SK-N-SH (cell line): ENCODE measurements at regions not wholly inside any gene's neighbourhood (a gene's known extent, or its start where the extent isn't known, plus 50 kb on each side); places are given as distances from the start of the nearest gene placed in this dataset.

Source experiments
- CTCF ChIA-PET: fragments of 300-600, 350-600 bp; formaldehyde crosslinking; extraction: SDS; loops from one replicate; lab custom pipeline; 2021; lab: Yijun Ruan, JAX
- POLR2A ChIA-PET: fragments of 350-600 bp; sonication (Branson Sonifier 250); formaldehyde crosslinking; extraction: SDS; loops from one replicate; lab custom pipeline; 2020; ENCODE audit warnings: antibody characterized with exemption, inconsistent platforms; lab: Yijun Ruan, JAX
- DNase-seq: peaks from one replicate; pipeline ENCODE4 v3.0.0; 2012
- H2AFZ ChIP-seq: fragments of 200-600 bp; sonication (generic); 2 replicates; pipeline ENCODE4 v1.8.1; 2016; ENCODE audit warnings: antibody characterized with exemption, mild to moderate bottlenecking, low read depth
- H3F3A ChIP-seq: fragments of 200-600 bp; sonication (generic); replicated peaks from 2 replicates; pipeline ENCODE3; 2016; ENCODE audit warnings: antibody characterized with exemption, mild to moderate bottlenecking; ENCODE audit not compliant: insufficient read depth
- H3K27ac ChIP-seq, 2 experiments: fragments of 200-500 bp in 1 of 2; fragments of 200-600 bp in 1 of 2; sonication (Bioruptor generic) in 1 of 2; sonication (generic), shearing (Covaris generic) in 1 of 2; 2 replicates each; pipeline versions ENCODE4 v1.5.1 to v1.6.1; 2014 to 2016; ENCODE audit warnings: low read depth in 2 of 2, inconsistent platforms in 1 of 2, low read length in 1 of 2, mild to moderate bottlenecking in 1 of 2, mixed read lengths in 1 of 2
- H3K27me3 ChIP-seq: fragments of 200-600 bp; sonication (generic), shearing (Covaris generic); 2 replicates; pipeline ENCODE4 v1.6.1; 2016; ENCODE audit warnings: mixed run types; ENCODE audit not compliant: insufficient read depth
- H3K36me3 ChIP-seq, 2 experiments: fragments of 200-500 bp in 1 of 2; fragments of 200-600 bp in 1 of 2; sonication (Bioruptor generic) in 1 of 2; sonication (generic) in 1 of 2; replicated peaks in 1 of 2; 2 replicates each; pipeline versions ENCODE3 to v1.5.1; 2014 to 2016; ENCODE audit warnings: low read length in 1 of 2, mild to moderate bottlenecking in 1 of 2; ENCODE audit not compliant: insufficient read depth in 2 of 2, control insufficient read depth in 1 of 2
- H3K4me1 ChIP-seq, 2 experiments: fragments of 200-500 bp in 1 of 2; fragments of 200-600 bp in 1 of 2; sonication (Bioruptor generic) in 1 of 2; sonication (generic), shearing (Covaris generic) in 1 of 2; 2 replicates each; pipeline versions ENCODE4 v1.5.1 to v1.6.1; 2014 to 2016; ENCODE audit warnings: low read depth in 1 of 2, low read length in 1 of 2, mixed run types in 1 of 2; ENCODE audit not compliant: insufficient read depth in 2 of 2, control insufficient read depth in 1 of 2
- H3K4me2 ChIP-seq: fragments of 200-600 bp; sonication (generic), shearing (Covaris generic); 2 replicates; pipeline ENCODE4 v1.6.1; 2017; ENCODE audit warnings: mixed run types
- H3K4me3 ChIP-seq, 2 experiments: fragments of 200-500 bp in 1 of 2; fragments of 200-600 bp in 1 of 2; sonication (Bioruptor generic) in 1 of 2; sonication (generic), shearing (Covaris generic) in 1 of 2; 2 replicates each; pipeline versions ENCODE4 v1.5.1 to v1.8.1; 2014 to 2016; ENCODE audit warnings: low read depth in 2 of 2, inconsistent platforms in 1 of 2, low read length in 1 of 2, mild to moderate bottlenecking in 1 of 2, mixed read lengths in 1 of 2, moderate library complexity in 1 of 2
- H3K79me2 ChIP-seq: fragments of 200-600 bp; sonication (generic); 2 replicates; pipeline ENCODE4 v1.8.1; 2017; ENCODE audit warnings: mild to moderate bottlenecking; ENCODE audit not compliant: insufficient read depth
- H3K9ac ChIP-seq: fragments of 200-600 bp; sonication (generic); 2 replicates; pipeline ENCODE4 v1.6.1; 2017; ENCODE audit warnings: mixed run types
- H3K9me2 ChIP-seq: fragments of 200-600 bp; sonication (generic); 2 replicates; pipeline ENCODE4 v1.6.1; 2017; ENCODE audit warnings: mixed run types
- H3K9me3 ChIP-seq: fragments of 200-600 bp; sonication (generic); 2 replicates; pipeline ENCODE4 v1.6.1; 2017; ENCODE audit warnings: mixed run types, mild to moderate bottlenecking, moderate library complexity
- H4K20me1 ChIP-seq: fragments of 200-600 bp; sonication (generic); 2 replicates; pipeline ENCODE4 v1.6.1; 2017; ENCODE audit warnings: mild to moderate bottlenecking, mixed run types; ENCODE audit not compliant: insufficient read depth
- EZH2phosphoT487 ChIP-seq: fragments of 200-600 bp; sonication (generic); IDR thresholded peaks from 2 replicates; pipeline ENCODE4 v1.6.1; 2017; ENCODE audit warnings: low read depth, mixed run types, mild to moderate bottlenecking, antibody characterized with exemption, moderate library complexity, borderline replicate concordance
- FOSL2 ChIP-seq: IDR thresholded peaks from 2 replicates; pipeline ENCODE4 v1.4.0; 2012; ENCODE audit warnings: low read depth, mild to moderate bottlenecking, moderate library complexity, borderline replicate concordance
- FOXM1 ChIP-seq: IDR thresholded peaks from 2 replicates; pipeline ENCODE4 v1.4.0; 2012; ENCODE audit warnings: low read depth, mild to moderate bottlenecking
- NRF1 ChIP-seq: IDR thresholded peaks from 2 replicates; pipeline ENCODE4 v1.6.1; 2012; ENCODE audit warnings: low read depth, mild to moderate bottlenecking, low read length
- RCOR1 ChIP-seq: fragments of 150-350 bp; IDR thresholded peaks from 2 replicates; pipeline ENCODE4 v1.6.1; 2017; ENCODE audit warnings: antibody characterized with exemption, low read length
- RFX5 ChIP-seq: IDR thresholded peaks from 2 replicates; pipeline ENCODE4 v1.6.1; 2012; ENCODE audit warnings: mild to moderate bottlenecking, improper control_type of control experiment, low read length
- RXRA ChIP-seq: IDR thresholded peaks from 2 replicates; pipeline ENCODE4 v1.4.0; 2012; ENCODE audit warnings: low read depth, mild to moderate bottlenecking, borderline replicate concordance
- YY1 ChIP-seq: IDR thresholded peaks from 2 replicates; pipeline ENCODE4 v1.4.0; 2012; ENCODE audit warnings: low read depth, mild to moderate bottlenecking
- WGBS: methylation state at CpG from one replicate; pipeline ENCODE4 v1.1.6; 2017; ENCODE audit warnings: low lambda C conversion rate; 5-methylcytosine and 5-hydroxymethylcytosine counted together
- TF ChIP-seq, protein P1 (sequence below): IDR thresholded peaks from 2 replicates; pipeline ENCODE4 v1.4.0; 2012; ENCODE audit warnings: low read depth, borderline replicate concordance
- TF ChIP-seq, protein P2 (sequence below): IDR thresholded peaks from 2 replicates; pipeline ENCODE4; 2012
- TF ChIP-seq, protein P3 (sequence below): IDR thresholded peaks from 2 replicates; pipeline ENCODE4 v1.6.1; 2012; ENCODE audit warnings: mild to moderate bottlenecking, low read depth, low read length, moderate library complexity

DNA sequence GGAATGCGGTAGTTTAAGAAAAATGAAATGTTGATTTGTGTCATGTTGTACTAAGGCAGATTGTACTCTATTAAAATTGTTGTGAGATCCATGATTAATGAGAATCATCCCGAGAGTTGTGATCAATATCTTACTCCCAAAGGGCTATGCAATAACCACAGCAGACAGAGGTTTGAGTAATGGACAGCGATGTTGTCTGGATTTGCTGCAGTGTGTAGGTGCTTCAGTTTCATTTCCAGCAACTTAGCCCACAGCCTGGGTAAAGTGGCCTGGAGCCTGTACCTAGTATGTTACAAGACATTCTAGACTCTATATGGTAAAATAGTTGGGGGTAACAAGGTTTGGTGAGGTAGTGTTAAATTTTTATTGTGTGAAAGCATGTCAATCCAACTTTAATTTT lies 794.3 kb upstream of the CDH7 start:
- H3K9ac ChIP-seq: no peak overlapping the region
- no peaks in the 10 kb centered on the region; a peak in 1 of 4 replicates for H3K4me1 ChIP-seq
- no peaks in the 10 kb centered on the region for H3K9me3 ChIP-seq
- H3K36me3 ChIP-seq: no peaks in the 10 kb centered on the region
- no peaks in the 10 kb centered on the region for H3K9me2 ChIP-seq
- no peaks in the 10 kb centered on the region for H3F3A ChIP-seq
- no peak for TF ChIP-seq EZH2phosphoT487
- H3K4me2 ChIP-seq: no peak overlapping the region
- no peak overlapping the region for H2AFZ ChIP-seq
- WGBS: 53% methylated on average over 3 of the region's 3 CpGs
- CTCF ChIA-PET: no interaction called here
- no peaks in the 10 kb centered on the region for H3K27me3 ChIP-seq
- no peak for DNase-seq
- H3K27ac ChIP-seq: no peak overlapping the region
- no peaks in the 10 kb centered on the region for H4K20me1 ChIP-seq
- H3K4me3 ChIP-seq: no peak overlapping the region
- POLR2A ChIA-PET: no interaction called here
- no peaks in the 10 kb centered on the region for H3K79me2 ChIP-seq

DNA sequence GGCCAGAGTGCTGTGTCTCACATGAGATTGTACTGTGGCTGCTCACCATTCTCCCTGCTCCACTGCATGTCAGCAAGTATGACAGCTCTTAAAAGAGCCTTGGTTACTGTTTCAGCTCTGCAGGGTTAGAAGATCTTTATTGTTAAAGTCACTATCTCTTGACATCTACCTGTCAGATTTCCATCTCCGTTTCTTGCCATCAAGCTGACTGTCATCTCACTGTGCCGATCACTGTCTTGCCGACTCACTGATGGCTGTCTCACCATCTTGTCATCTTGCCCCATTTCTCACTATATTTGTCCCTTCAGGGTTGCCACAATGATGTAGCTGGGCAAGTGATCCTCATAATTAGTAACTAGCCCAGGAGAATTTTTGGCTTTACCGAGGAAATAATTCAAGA lies 800.9 kb upstream of the CDH7 start:
- H3K4me3 ChIP-seq: no peak overlapping the region
- ChIA-PET CTCF (no interaction called here), POLR2A (no interaction called here)
- H3K36me3 ChIP-seq: no peaks in the 10 kb centered on the region
- no peaks in the 10 kb centered on the region for H3F3A ChIP-seq
- no peak overlapping the region for H2AFZ ChIP-seq
- DNase-seq: no peak
- no peak overlapping the region for H3K9ac ChIP-seq
- WGBS: 55% methylated on average over 4 of the region's 4 CpGs
- H3K27ac ChIP-seq: no peak overlapping the region
- H3K79me2 ChIP-seq: no peaks in the 10 kb centered on the region
- H3K27me3 ChIP-seq: no peaks in the 10 kb centered on the region
- H4K20me1 ChIP-seq: no peaks in the 10 kb centered on the region
- H3K4me1 ChIP-seq: no peaks in the 10 kb centered on the region; a peak in 1 of 4 replicates
- TF ChIP-seq, protein P1, sequence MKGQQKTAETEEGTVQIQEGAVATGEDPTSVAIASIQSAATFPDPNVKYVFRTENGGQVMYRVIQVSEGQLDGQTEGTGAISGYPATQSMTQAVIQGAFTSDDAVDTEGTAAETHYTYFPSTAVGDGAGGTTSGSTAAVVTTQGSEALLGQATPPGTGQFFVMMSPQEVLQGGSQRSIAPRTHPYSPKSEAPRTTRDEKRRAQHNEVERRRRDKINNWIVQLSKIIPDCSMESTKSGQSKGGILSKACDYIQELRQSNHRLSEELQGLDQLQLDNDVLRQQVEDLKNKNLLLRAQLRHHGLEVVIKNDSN: no peak
- TF ChIP-seq, protein P2, sequence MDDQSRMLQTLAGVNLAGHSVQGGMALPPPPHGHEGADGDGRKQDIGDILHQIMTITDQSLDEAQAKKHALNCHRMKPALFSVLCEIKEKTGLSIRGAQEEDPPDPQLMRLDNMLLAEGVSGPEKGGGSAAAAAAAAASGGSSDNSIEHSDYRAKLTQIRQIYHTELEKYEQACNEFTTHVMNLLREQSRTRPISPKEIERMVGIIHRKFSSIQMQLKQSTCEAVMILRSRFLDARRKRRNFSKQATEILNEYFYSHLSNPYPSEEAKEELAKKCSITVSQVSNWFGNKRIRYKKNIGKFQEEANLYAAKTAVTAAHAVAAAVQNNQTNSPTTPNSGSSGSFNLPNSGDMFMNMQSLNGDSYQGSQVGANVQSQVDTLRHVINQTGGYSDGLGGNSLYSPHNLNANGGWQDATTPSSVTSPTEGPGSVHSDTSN: no peak
- TF ChIP-seq RCOR1: no peak
- TF ChIP-seq, all 33 proteins: peak for 0
- H3K9me3 ChIP-seq: no peaks in the 10 kb centered on the region; the same call in 1 of the 2 replicates
- H3K4me2 ChIP-seq: no peak overlapping the region
- H3K9me2 ChIP-seq: no peaks in the 10 kb centered on the region

DNA sequence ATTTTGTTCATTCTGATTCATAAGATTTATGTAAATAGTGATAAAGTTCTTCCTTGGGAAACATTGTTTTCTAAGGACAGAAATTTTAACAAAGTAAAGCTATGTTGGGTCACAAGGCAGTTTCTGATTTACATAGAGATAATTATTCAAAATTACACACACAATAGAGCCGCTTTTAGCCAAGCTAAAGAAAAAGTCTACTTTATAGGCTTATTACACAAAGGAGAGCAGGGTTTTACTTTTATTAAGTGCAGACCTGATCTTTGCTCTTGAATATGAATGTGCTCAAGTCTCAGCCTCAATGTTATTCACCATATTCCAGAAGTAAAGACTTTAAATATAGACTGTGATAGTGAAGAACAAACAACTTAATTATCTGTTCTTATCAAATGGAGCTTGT lies 787.8 kb upstream of the LINC00305 start:
- Histone ChIP-seq H2AFZ (no peak overlapping the region; the same call in 1 of the 2 replicates), H3K9ac (no peak overlapping the region), H3K79me2 (no peaks in the 10 kb centered on the region), H3F3A (no peaks in the 10 kb centered on the region), H3K27me3 (no peaks in the 10 kb centered on the region), H3K27ac (no peak overlapping the region), H3K9me3 (0 out of 2 replicates have a peak, but pooled peaks cover under 1% of the 10 kb centered on the region), H3K4me3 (no peak overlapping the region), H4K20me1 (no peaks in the 10 kb centered on the region), H3K36me3 (no peaks in the 10 kb centered on the region), H3K4me1 (peaks cover 0 to 5% of the 10 kb centered on the region in 2 experiments; a peak in 2 of 4 replicates), H3K9me2 (no peaks in the 10 kb centered on the region), H3K4me2 (no peak overlapping the region)
- TF ChIP-seq, protein P3, sequence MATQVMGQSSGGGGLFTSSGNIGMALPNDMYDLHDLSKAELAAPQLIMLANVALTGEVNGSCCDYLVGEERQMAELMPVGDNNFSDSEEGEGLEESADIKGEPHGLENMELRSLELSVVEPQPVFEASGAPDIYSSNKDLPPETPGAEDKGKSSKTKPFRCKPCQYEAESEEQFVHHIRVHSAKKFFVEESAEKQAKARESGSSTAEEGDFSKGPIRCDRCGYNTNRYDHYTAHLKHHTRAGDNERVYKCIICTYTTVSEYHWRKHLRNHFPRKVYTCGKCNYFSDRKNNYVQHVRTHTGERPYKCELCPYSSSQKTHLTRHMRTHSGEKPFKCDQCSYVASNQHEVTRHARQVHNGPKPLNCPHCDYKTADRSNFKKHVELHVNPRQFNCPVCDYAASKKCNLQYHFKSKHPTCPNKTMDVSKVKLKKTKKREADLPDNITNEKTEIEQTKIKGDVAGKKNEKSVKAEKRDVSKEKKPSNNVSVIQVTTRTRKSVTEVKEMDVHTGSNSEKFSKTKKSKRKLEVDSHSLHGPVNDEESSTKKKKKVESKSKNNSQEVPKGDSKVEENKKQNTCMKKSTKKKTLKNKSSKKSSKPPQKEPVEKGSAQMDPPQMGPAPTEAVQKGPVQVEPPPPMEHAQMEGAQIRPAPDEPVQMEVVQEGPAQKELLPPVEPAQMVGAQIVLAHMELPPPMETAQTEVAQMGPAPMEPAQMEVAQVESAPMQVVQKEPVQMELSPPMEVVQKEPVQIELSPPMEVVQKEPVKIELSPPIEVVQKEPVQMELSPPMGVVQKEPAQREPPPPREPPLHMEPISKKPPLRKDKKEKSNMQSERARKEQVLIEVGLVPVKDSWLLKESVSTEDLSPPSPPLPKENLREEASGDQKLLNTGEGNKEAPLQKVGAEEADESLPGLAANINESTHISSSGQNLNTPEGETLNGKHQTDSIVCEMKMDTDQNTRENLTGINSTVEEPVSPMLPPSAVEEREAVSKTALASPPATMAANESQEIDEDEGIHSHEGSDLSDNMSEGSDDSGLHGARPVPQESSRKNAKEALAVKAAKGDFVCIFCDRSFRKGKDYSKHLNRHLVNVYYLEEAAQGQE: no peak
- no peak for TF ChIP-seq YY1
- no peak for TF ChIP-seq NRF1
- no peak for TF ChIP-seq FOXM1
- no peak for TF ChIP-seq FOSL2
- TF ChIP-seq RFX5: no peak
- TF ChIP-seq RXRA: no peak
- POLR2A ChIA-PET: no interaction called here
- DNase-seq: no peak
- 71% methylated on average over 1 of the region's 1 CpG for WGBS
- CTCF ChIA-PET: no interaction called here
